Ovary (tissue), 7 donors: ENCODE measurements at regions not wholly inside any gene's neighbourhood (a gene's known extent, or its start where the extent isn't known, plus 50 kb on each side); places are given as distances from the start of the nearest gene placed in this dataset.

Experiments
- DNase-seq, 5 donors: peaks; one replicate each; pipeline ENCODE4 v3.0.0-alpha.2; 2019 to 2020
- H3K27ac ChIP-seq, 2 donors: fragments of 200-600 bp; one replicate each; pipeline versions ENCODE4 v1.5.1 to v1.8.0; 2019 to 2022
- H3K27me3 ChIP-seq: fragments of 200-600 bp; one replicate; pipeline ENCODE4 v1.8.0; 2022
- H3K36me3 ChIP-seq: fragments of 200-600 bp; sonication (generic); one replicate; pipeline ENCODE4 v1.5.1; 2019
- H3K4me1 ChIP-seq: one replicate; pipeline ENCODE4 v1.8.1; 2013; ENCODE audit warnings: mild to moderate bottlenecking, moderate library complexity; ENCODE audit not compliant: insufficient read depth
- H3K4me3 ChIP-seq: fragments of 200-600 bp; sonication (generic); one replicate; pipeline ENCODE4 v1.5.1; 2017
- H3K9me3 ChIP-seq, 2 donors: fragments of 200-600 bp in 1 of 2; sonication (generic) in 1 of 2; one replicate each; pipeline versions ENCODE4 v1.5.1 to v1.8.1; 2013 to 2019; ENCODE audit warnings: mild to moderate bottlenecking in 1 of 2, moderate library complexity in 1 of 2
- EP300 ChIP-seq: sonication (generic); formaldehyde crosslinking; IDR thresholded peaks from one replicate; pipeline ENCODE4 v1.6.1; 2017; ENCODE audit warnings: antibody characterized with exemption
- POLR2A ChIP-seq: fragments of 450-650 bp; IDR thresholded peaks from one replicate; pipeline ENCODE4 v1.6.1; 2017; ENCODE audit warnings: antibody characterized with exemption, mild to moderate bottlenecking, moderate library complexity
- WGBS, 3 donors: extraction: QIAGEN DNeasy Blood & Tissue Kit in 1 of 3; methylation state at CpG; one replicate each; pipeline versions ENCODE4 v1.1.5 to v1.1.7; 2013 to 2017; 5-methylcytosine and 5-hydroxymethylcytosine counted together
- intact Hi-C, 4 donors: fragments of 100-400 bp; cut with DNase I; formaldehyde crosslinking; loops; one replicate each; pipeline versions ENCODE4 v1.11.0 to v1.15.1; 2022 to 2023
- TF ChIP-seq, protein P1 (sequence below), 3 donors: fragments of 450-650 bp in 2 of 3; fragments of 200-600 bp in 1 of 3; IDR thresholded peaks; one replicate each; pipeline versions ENCODE4 v1.5.1 to v1.8.0; 2016 to 2022; ENCODE audit warnings: antibody characterized with exemption in 3 of 3, mild to moderate bottlenecking in 1 of 3
- donor health status: DM: no; HTN: no; CAD: no; lungs with moderate emphysema.
- donor health status: DM: no; HTN: no; CAD: no.
- donor health status: Bipolar disorder and iron deficiency.
- donor health status: DM: no; HTN: no; CAD: no.
- donor health status: DM: yes; HTN: yes; CAD: no.

DNA sequence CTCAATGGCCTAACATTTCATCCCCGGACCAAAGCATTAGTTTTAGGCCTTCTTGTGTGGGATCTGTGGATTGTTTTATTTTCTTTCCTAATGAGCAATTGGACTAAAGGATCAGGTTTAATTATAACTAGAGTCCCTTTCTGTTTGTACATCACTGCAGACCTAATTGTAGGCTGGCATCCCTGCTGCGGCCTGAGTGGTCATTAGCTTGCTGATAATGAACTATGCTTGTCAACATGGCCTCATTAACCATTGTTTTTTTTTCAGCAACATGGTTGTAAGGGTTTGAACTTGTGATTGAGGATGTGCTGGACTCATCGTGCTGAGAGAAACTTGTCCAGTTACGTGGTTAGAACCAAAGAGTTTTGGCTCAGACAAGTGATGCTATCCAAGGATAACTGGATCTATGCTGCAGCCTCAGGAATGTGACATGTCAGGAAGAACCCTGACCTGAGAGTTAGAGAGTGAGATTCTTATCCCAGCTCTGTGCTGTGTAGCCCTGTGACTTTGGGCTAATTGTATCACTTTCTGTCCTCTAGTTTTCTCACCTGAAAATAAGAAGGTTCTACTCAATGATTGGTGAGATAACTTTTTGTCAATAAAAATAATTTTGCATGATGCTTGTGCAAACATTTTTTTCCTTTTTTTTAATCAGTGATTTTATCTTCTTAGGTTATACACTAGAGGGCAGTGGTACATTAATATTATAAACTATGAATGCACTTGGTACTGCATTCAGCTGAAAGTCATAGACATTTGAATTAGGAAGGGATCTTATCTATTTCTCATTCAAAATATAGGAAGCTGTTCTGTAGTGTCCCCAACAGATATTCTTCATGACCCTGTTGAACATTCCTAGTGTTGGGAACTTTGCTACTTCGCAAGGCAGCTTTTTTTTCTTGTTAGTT lies 140.9 kb downstream of the RNF144B start:
- intact Hi-C loops: no loop called here
- Histone ChIP-seq H3K4me1 (no peaks in the 10 kb centered on the region), H3K27me3 (no peaks in the 10 kb centered on the region), H3K36me3 (no peaks in the 10 kb centered on the region), H3K9me3 (no peaks in the 10 kb centered on the region), H3K27ac (no peak overlapping the region), H3K4me3 (no peak overlapping the region)
- TF ChIP-seq, protein P1, sequence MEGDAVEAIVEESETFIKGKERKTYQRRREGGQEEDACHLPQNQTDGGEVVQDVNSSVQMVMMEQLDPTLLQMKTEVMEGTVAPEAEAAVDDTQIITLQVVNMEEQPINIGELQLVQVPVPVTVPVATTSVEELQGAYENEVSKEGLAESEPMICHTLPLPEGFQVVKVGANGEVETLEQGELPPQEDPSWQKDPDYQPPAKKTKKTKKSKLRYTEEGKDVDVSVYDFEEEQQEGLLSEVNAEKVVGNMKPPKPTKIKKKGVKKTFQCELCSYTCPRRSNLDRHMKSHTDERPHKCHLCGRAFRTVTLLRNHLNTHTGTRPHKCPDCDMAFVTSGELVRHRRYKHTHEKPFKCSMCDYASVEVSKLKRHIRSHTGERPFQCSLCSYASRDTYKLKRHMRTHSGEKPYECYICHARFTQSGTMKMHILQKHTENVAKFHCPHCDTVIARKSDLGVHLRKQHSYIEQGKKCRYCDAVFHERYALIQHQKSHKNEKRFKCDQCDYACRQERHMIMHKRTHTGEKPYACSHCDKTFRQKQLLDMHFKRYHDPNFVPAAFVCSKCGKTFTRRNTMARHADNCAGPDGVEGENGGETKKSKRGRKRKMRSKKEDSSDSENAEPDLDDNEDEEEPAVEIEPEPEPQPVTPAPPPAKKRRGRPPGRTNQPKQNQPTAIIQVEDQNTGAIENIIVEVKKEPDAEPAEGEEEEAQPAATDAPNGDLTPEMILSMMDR (IDR thresholded peaks at IDR 0.05): no peak
- TF ChIP-seq EP300 (no peak), POLR2A (no peak)
- DNase-seq: no peak
- 49 to 54% (median 51%) methylated on average over 5 of the region's 5 CpGs for WGBS, 3 donors

DNA sequence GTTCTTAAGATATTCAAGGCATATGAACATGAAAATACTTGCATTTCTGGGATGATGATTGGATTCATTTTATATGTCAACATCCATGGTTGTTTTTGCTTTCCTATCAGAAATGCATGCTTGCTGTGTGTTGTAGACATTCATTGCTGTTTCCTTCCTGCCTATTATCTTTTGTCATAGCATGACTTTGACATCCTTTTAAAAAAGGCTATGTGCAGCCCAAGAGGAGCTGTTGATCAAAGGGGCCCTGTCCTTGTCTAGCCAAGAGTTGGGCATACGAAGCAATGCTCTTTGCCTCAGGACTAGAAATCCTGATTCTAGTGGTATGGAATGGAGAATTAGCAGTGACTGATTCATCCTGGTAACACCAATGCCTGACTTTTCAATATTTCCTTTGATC lies 143.1 kb downstream of the RNF144B start:
- H3K36me3 ChIP-seq: no peaks in the 10 kb centered on the region
- no peak overlapping the region for H3K4me3 ChIP-seq
- intact Hi-C loops: no loop called here
- no peak for DNase-seq
- 68 to 88% (median 81%) methylated on average over 1 of the region's 1 CpG for WGBS, 3 donors
- TF ChIP-seq, protein P1 (IDR thresholded peaks at IDR 0.05): no peak
- TF ChIP-seq EP300: no peak
- no peak for TF ChIP-seq POLR2A
- no peaks in the 10 kb centered on the region for H3K9me3 ChIP-seq
- H3K4me1 ChIP-seq: no peaks in the 10 kb centered on the region
- no peaks in the 10 kb centered on the region for H3K27me3 ChIP-seq
- no peak overlapping the region for H3K27ac ChIP-seq

DNA sequence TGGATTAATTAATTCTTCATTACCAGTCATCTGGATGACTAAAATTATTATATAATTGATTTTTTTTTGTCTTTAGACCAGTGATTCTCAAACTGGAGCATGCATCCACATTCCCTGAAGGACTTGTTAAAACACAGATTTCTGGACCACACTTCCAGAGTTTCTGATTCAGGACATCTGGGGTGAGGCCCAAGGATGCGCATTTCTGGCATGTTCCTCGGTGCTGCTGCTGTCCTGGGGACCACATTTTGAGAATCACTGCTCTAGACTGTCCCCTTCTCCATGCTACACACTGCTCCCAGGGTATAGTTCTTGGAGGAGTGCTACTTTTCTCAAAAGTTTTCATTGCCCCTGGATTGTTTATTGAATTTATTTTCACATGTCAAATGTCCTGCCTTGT lies 145.0 kb downstream of the RNF144B start:
- TF ChIP-seq, protein P1 (IDR thresholded peaks at IDR 0.05): no peak
- no peak for TF ChIP-seq EP300
- TF ChIP-seq POLR2A: no peak
- H3K27me3 ChIP-seq: no peaks in the 10 kb centered on the region
- no peak overlapping the region for H3K27ac ChIP-seq
- no peak overlapping the region for H3K4me3 ChIP-seq
- H3K36me3 ChIP-seq: no peaks in the 10 kb centered on the region
- DNase-seq: no peak
- WGBS, 3 donors: 81 to 90% (median 87%) methylated on average over 2 of the region's 2 CpGs
- no peaks in the 10 kb centered on the region for H3K4me1 ChIP-seq
- no peaks in the 10 kb centered on the region for H3K9me3 ChIP-seq
- intact Hi-C loops: no loop called here

DNA sequence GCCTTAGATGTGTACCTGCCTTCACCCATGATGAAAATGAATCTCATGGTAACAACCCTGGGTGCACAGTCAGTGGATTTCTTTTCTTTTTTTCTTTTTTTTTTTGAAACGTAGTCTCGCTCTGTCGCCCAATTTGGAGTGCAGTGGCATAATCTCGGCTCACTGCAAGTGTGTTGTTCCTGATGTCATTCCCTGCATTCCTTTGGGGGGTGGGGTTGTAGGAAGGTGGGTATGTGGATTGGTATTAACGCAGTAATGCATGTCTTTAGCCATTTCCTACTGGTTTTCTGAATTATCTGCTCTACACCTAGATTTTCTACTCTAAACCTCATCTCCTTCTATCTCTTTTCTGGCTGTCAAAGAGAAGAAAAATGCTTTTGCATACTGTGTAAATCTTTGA lies 146.6 kb downstream of the RNF144B start:
- 46 to 74% (median 56%) methylated on average over 5 of the region's 5 CpGs for WGBS, 3 donors
- Histone ChIP-seq H3K36me3 (no peaks in the 10 kb centered on the region), H3K27me3 (no peaks in the 10 kb centered on the region), H3K27ac (no peak overlapping the region), H3K4me3 (no peak overlapping the region), H3K9me3 (no peaks in the 10 kb centered on the region), H3K4me1 (no peaks in the 10 kb centered on the region)
- intact Hi-C loops: no loop called here
- TF ChIP-seq, protein P1 (IDR thresholded peaks at IDR 0.05): no peak
- TF ChIP-seq POLR2A (no peak), EP300 (no peak)
- DNase-seq: no peak
